ENCODE measurements at regions not wholly inside any gene's neighbourhood (a gene's known extent, or its start where the extent isn't known, plus 50 kb on each side); places are given as distances from the start of the nearest gene placed in this dataset.

DNA sequence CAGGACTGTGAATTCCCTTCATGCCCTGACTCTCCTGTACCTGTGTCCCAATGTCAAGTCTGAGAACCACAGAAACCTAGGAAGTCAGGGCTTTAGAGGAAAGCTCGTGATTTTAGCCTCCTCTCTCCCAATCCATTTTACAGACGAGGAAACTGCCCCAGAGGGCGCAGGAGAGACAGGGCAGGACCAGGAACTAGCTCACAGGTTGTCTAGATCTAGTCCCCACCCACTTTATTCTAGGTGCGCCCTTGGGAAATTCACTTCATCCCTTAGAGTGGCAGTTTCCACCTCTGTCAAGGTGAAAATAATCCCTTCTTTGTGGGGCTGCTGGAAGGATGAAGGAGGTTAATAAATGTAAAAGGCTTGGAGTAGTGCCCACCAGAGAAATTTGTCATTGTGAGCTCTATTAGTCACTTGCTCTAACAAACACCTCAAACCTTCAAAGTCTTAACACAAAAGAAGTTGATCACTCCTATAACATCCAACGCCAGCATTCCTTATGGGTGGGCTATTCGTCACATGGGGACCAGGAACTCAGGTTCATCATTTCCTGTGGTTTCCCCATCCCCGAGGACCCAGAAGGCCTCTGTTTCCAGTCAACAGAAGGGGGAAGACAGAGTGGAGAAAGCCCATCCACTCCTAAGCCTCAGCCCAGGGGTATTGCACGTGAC is 282.3 kb downstream of the XXYLT1 start:
- Histone ChIP-seq H3K4me2 (ENCODE audit: low read length) (no peak overlapping the region), H3K27ac (ENCODE audit: low read depth, low read length) (no peak overlapping the region), H3K36me3 (ENCODE audit: control insufficient read depth, low read length) (no peaks in the 10 kb centered on the region), H3K4me1 (ENCODE audit: control insufficient read depth, low read length) (peaks cover 4% of the 10 kb centered on the region; the same call in 1 of the 2 replicates), H3F3A (ENCODE audit: control insufficient read depth, insufficient read depth) (peaks cover 14% of the 10 kb centered on the region), H4K20me1 (ENCODE audit: control insufficient read depth, insufficient read depth, low read depth, low read length) (no peaks in the 10 kb centered on the region), H3K4me3 (ENCODE audit: low read length) (no peak overlapping the region), H3K27me3 (ENCODE audit: control insufficient read depth, low read length) (peaks cover 2% of the 10 kb centered on the region; the same call in 1 of the 2 replicates), H3K79me2 (ENCODE audit: control insufficient read depth, low read length) (no peaks in the 10 kb centered on the region), H3K9me2 (replicated peaks; ENCODE audit: control insufficient read depth, low read length) (no peaks in the 10 kb centered on the region), H3K9me3 (ENCODE audit: control insufficient read depth, insufficient read depth, low read length) (no peaks in the 10 kb centered on the region)
- TF ChIP-seq, protein P1, sequence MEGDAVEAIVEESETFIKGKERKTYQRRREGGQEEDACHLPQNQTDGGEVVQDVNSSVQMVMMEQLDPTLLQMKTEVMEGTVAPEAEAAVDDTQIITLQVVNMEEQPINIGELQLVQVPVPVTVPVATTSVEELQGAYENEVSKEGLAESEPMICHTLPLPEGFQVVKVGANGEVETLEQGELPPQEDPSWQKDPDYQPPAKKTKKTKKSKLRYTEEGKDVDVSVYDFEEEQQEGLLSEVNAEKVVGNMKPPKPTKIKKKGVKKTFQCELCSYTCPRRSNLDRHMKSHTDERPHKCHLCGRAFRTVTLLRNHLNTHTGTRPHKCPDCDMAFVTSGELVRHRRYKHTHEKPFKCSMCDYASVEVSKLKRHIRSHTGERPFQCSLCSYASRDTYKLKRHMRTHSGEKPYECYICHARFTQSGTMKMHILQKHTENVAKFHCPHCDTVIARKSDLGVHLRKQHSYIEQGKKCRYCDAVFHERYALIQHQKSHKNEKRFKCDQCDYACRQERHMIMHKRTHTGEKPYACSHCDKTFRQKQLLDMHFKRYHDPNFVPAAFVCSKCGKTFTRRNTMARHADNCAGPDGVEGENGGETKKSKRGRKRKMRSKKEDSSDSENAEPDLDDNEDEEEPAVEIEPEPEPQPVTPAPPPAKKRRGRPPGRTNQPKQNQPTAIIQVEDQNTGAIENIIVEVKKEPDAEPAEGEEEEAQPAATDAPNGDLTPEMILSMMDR (IDR thresholded peaks at IDR 0.05; ENCODE audit: low read depth, low read length, poor library complexity, severe bottlenecking): no peak
- no peak for TF ChIP-seq EZH2phosphoT487 (IDR thresholded peaks at IDR 0.05; ENCODE audit: borderline replicate concordance, low read length)

DNA sequence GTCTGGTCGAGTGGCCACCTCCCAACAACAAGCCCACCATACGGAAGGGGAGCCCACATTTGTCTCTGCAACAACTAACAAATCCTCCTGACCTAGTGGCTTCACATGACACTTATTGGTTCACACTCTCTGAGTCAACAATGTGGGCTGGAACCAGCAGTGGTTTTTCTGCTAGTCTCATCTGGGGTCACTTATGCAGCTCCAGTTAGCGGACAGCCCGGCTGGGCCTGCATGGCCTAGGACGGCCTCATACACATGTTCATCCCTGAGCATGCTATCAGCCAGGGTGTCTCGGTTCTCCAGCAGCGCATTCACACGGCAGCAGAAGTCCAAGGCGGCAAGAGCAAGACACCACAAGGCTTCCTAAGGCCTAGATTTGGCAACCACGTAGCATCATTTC is 281.7 kb downstream of the XXYLT1 start:
- H3K27ac ChIP-seq (ENCODE audit: low read depth, low read length): no peak overlapping the region
- H3K4me3 ChIP-seq (ENCODE audit: low read length): no peak overlapping the region
- H3K4me1 ChIP-seq (ENCODE audit: control insufficient read depth, low read length): peaks cover 4% of the 10 kb centered on the region; the same call in 1 of the 2 replicates
- no peak for TF ChIP-seq EZH2phosphoT487 (IDR thresholded peaks at IDR 0.05; ENCODE audit: borderline replicate concordance, low read length)
- TF ChIP-seq, protein P1 (IDR thresholded peaks at IDR 0.05; ENCODE audit: low read depth, low read length, poor library complexity, severe bottlenecking): no peak
- no peaks in the 10 kb centered on the region for H3K9me2 ChIP-seq (replicated peaks; ENCODE audit: control insufficient read depth, low read length)
- no peaks in the 10 kb centered on the region for H3K9me3 ChIP-seq (ENCODE audit: control insufficient read depth, insufficient read depth, low read length)
- no peaks in the 10 kb centered on the region for H3K79me2 ChIP-seq (ENCODE audit: control insufficient read depth, low read length)
- H3K4me2 ChIP-seq (ENCODE audit: low read length): no peak overlapping the region
- peaks cover under 1% of the 10 kb centered on the region; the same call in 1 of the 2 replicates for H3K27me3 ChIP-seq (ENCODE audit: control insufficient read depth, low read length)
- no peaks in the 10 kb centered on the region for H4K20me1 ChIP-seq (ENCODE audit: control insufficient read depth, insufficient read depth, low read depth, low read length)
- peaks cover 14% of the 10 kb centered on the region for H3F3A ChIP-seq (ENCODE audit: control insufficient read depth, insufficient read depth)
- no peaks in the 10 kb centered on the region for H3K36me3 ChIP-seq (ENCODE audit: control insufficient read depth, low read length)

GRCh38 chr3:194990454-194991337 is 280.3 kb downstream of the XXYLT1 start:
- Histone ChIP-seq H3K4me1 (ENCODE audit: control insufficient read depth, low read length) (peaks cover 4% of the 10 kb centered on the region; the same call in 1 of the 2 replicates), H3K27ac (ENCODE audit: low read depth, low read length) (no peak overlapping the region), H3K9me2 (replicated peaks; ENCODE audit: control insufficient read depth, low read length) (no peaks in the 10 kb centered on the region), H3F3A (ENCODE audit: control insufficient read depth, insufficient read depth) (peaks cover 14% of the 10 kb centered on the region), H3K79me2 (ENCODE audit: control insufficient read depth, low read length) (no peaks in the 10 kb centered on the region), H3K27me3 (ENCODE audit: control insufficient read depth, low read length) (no peaks in the 10 kb centered on the region), H3K9me3 (ENCODE audit: control insufficient read depth, insufficient read depth, low read length) (no peaks in the 10 kb centered on the region), H3K36me3 (ENCODE audit: control insufficient read depth, low read length) (no peaks in the 10 kb centered on the region), H3K4me3 (ENCODE audit: low read length) (no peak overlapping the region), H3K4me2 (ENCODE audit: low read length) (no peak overlapping the region), H4K20me1 (ENCODE audit: control insufficient read depth, insufficient read depth, low read depth, low read length) (no peaks in the 10 kb centered on the region)
- TF ChIP-seq EZH2phosphoT487 (IDR thresholded peaks at IDR 0.05; ENCODE audit: borderline replicate concordance, low read length): no peak
- TF ChIP-seq, protein P1 (IDR thresholded peaks at IDR 0.05; ENCODE audit: low read depth, low read length, poor library complexity, severe bottlenecking): no peak

Data from DOHH2 (cell line).